Neural progenitor cell (in vitro differentiated cells): ENCODE measurements at regions not wholly inside any gene's neighbourhood (a gene's known extent, or its start where the extent isn't known, plus 50 kb on each side); places are given as distances from the start of the nearest gene placed in this dataset.

Experiments used
- CTCF ChIP-seq: fragments of 200-600 bp; sonication (generic); IDR thresholded peaks from 2 replicates; pipeline ENCODE4 v1.5.1; 2017; ENCODE audit warnings: antibody characterized with exemption, mild to moderate bottlenecking
- EZH2phosphoT487 ChIP-seq: fragments of 200-600 bp; sonication (generic); IDR thresholded peaks from 2 replicates; pipeline ENCODE4 v1.6.1; 2017; ENCODE audit warnings: antibody characterized with exemption

- TF ChIP-seq CTCF = no peak
- TF ChIP-seq EZH2phosphoT487 = no peak
These were observed 297.7 kb upstream of the SASH1 start for GRCh38 chr6:148044921-148045320.
